K562 (cell line): ENCODE measurements at regions not wholly inside any gene's neighbourhood (a gene's known extent, or its start where the extent isn't known, plus 50 kb on each side); places are given as distances from the start of the nearest gene placed in this dataset.

Experiments used
- ATAC-seq: fragments of 200-7000 bp; cut with Tn5 transposase; 3 replicates; pipeline ENCODE4 v1.9.1; 2020; ENCODE audit warnings: moderate library complexity
- BruUV-seq: library from RNA; stranded (reverse); fragments of 400-500 nt; replicated peaks from 2 replicates; lab custom pipeline; 2021; lab: Mats Ljungman, UMichigan
- CTCF ChIA-PET: fragments of 300-600 bp; formaldehyde crosslinking; extraction: SDS; loops from one replicate; lab custom pipeline; 2021; ENCODE audit warnings: low intra/inter-chr PET ratio; lab: Yijun Ruan, JAX
- POLR2A ChIA-PET: fragments of 300-600, 350-650 bp; sonication (Branson Sonifier 250); formaldehyde crosslinking; extraction: SDS; loops from one replicate; lab custom pipeline; 2021; ENCODE audit warnings: antibody characterized with exemption, inconsistent platforms; lab: Yijun Ruan, JAX
- DNase-seq, 4 experiments: peaks; one replicate each; pipeline versions ENCODE4 v3.0.0 to v3.0.0-alpha.2; 2011 to 2018; ENCODE audit warnings: low spot score in 3 of 4, mixed read lengths in 3 of 4; ENCODE audit errors: extremely low read depth in 1 of 4
- FAIRE-seq: peaks from 2 replicates; lab custom pipeline; 2011; peaks lifted over from hg19 to GRCh38; lab: Jason Lieb, UNC
- H2AFZ ChIP-seq: 2 replicates; pipeline ENCODE4 v1.6.0; 2011; ENCODE audit warnings: low read depth, low read length, control low read depth, inconsistent platforms
- H3K27ac ChIP-seq: fragments of 200-600 bp; 3 replicates; pipeline ENCODE4 v1.8.0; 2011; ENCODE audit warnings: low read depth, mild to moderate bottlenecking, control low read depth, inconsistent platforms, low read length, moderate library complexity, mixed read lengths; ENCODE audit errors: extremely low read depth
- H3K27me3 ChIP-seq, 2 experiments: fragments of 300-600 bp in 1 of 2; 2 replicates in 1 of 2; 3 replicates in 1 of 2; pipeline versions ENCODE4 v1.6.0 to v1.8.0; 2011; ENCODE audit warnings: inconsistent platforms in 2 of 2, low read length in 2 of 2, mild to moderate bottlenecking in 1 of 2, mixed read lengths in 1 of 2, moderate library complexity in 1 of 2; ENCODE audit not compliant: control insufficient read depth in 2 of 2, insufficient read depth in 2 of 2
- H3K36me3 ChIP-seq: fragments of 300-600 bp; 3 replicates; pipeline ENCODE4 v1.8.0; 2011; ENCODE audit warnings: mild to moderate bottlenecking, low read length, inconsistent platforms; ENCODE audit not compliant: control insufficient read depth, insufficient read depth
- H3K4me1 ChIP-seq, 2 experiments: fragments of 200-600 bp in 1 of 2; replicated peaks in 1 of 2; 2 replicates in 1 of 2; 3 replicates in 1 of 2; pipeline versions ENCODE4 v1.5.1 to v1.8.0; 2011; ENCODE audit warnings: inconsistent platforms in 2 of 2, low read length in 2 of 2, mild to moderate bottlenecking in 1 of 2, mixed read lengths in 1 of 2, moderate library complexity in 1 of 2; ENCODE audit not compliant: control insufficient read depth in 2 of 2, insufficient read depth in 2 of 2
- H3K4me2 ChIP-seq: 2 replicates; pipeline ENCODE4 v1.6.1; 2011; ENCODE audit warnings: low read length, control low read depth, inconsistent platforms, mixed read lengths; ENCODE audit not compliant: insufficient read depth
- H3K4me3 ChIP-seq: fragments of 200-600 bp; sonication (generic), shearing (Covaris generic); 2 replicates; pipeline ENCODE4 v1.5.1; 2016; ENCODE audit warnings: control low read depth, inconsistent platforms
- H3K79me2 ChIP-seq: fragments of 200-600 bp; 3 replicates; pipeline ENCODE4 v1.8.0; 2011; ENCODE audit warnings: low read length, inconsistent platforms; ENCODE audit not compliant: control insufficient read depth, insufficient read depth
- H3K9ac ChIP-seq, 2 experiments: 2 replicates each; pipeline versions ENCODE4 v1.6.0 to v1.6.1; 2011; ENCODE audit warnings: low read depth in 2 of 2, low read length in 2 of 2, control low read depth in 1 of 2, inconsistent platforms in 1 of 2, mild to moderate bottlenecking in 1 of 2, mixed read lengths in 1 of 2; ENCODE audit not compliant: insufficient read depth in 1 of 2
- H3K9me1 ChIP-seq: one replicate; pipeline ENCODE4 v1.6.0; 2011; ENCODE audit warnings: inconsistent platforms, mild to moderate bottlenecking, low read length, moderate library complexity; ENCODE audit not compliant: control insufficient read depth, insufficient read depth
- H3K9me3 ChIP-seq: replicated peaks from 2 replicates; pipeline ENCODE4 v1.5.1; 2011; ENCODE audit warnings: low read depth, low read length, inconsistent platforms; ENCODE audit not compliant: control insufficient read depth, insufficient read depth
- H4K20me1 ChIP-seq: replicated peaks from 2 replicates; pipeline ENCODE4 v1.6.1; 2011; ENCODE audit warnings: low read length, inconsistent platforms, mixed read lengths; ENCODE audit not compliant: control insufficient read depth, insufficient read depth
- FOXA3 ChIP-seq, 2 experiments: fragments of 450-650 bp in 1 of 2; sonication (generic) in 1 of 2; formaldehyde crosslinking; IDR thresholded peaks in 1 of 2; conservative IDR thresholded peaks in 1 of 2; 2 replicates each; pipeline versions ENCODE4 v1.4.0 to v1.8.0; 2020 to 2022; ENCODE audit warnings: mild to moderate bottlenecking in 2 of 2, missing genetic modification reagents in 1 of 2
- NONO ChIP-seq, 2 experiments: fragments of 200-400 bp in 1 of 2; fragments of 450-650 bp in 1 of 2; formaldehyde crosslinking in 1 of 2; IDR thresholded peaks; 2 replicates each; pipeline ENCODE4 v1.6.1; 2017; ENCODE audit warnings: low read depth in 2 of 2, mild to moderate bottlenecking in 2 of 2, moderate library complexity in 2 of 2, low read length in 1 of 2
- POLR2AphosphoS2 ChIP-seq: IDR thresholded peaks from 2 replicates; pipeline ENCODE4 v1.6.1; 2012; ENCODE audit warnings: low read length, improper control_type of control experiment
- TCF7 ChIP-seq: sonication (generic); IDR thresholded peaks from 2 replicates; pipeline ENCODE4 v1.6.1; 2016; ENCODE audit warnings: antibody characterized with exemption, borderline replicate concordance
- TGIF2 ChIP-seq: sonication (generic); formaldehyde crosslinking; IDR thresholded peaks from 2 replicates; pipeline ENCODE4 v1.8.1; 2022; ENCODE audit warnings: mild to moderate bottlenecking, missing genetic modification reagents, moderate library complexity
- ZKSCAN8 ChIP-seq: fragments of 200-800 bp; sonication (Bioruptor generic); IDR thresholded peaks from 2 replicates; pipeline ENCODE4 v1.6.1; 2016; ENCODE audit warnings: missing genetic modification characterization, missing compliant biosample characterization
- WGBS: fragments of 100-300 bp; shearing (Covaris generic); methylation state at CpG from one replicate; pipeline ENCODE4 v1.1.6; 2016; ENCODE audit warnings: low coverage, mixed read lengths; ENCODE audit not compliant: insufficient coverage; ENCODE audit errors: missing lambda C conversion rate; 5-methylcytosine and 5-hydroxymethylcytosine counted together
- in situ Hi-C: fragments of 300-500 bp; cut with MboI; formaldehyde crosslinking; loops from 4 replicates; pipeline ENCODE4 v1.15.0; 2018; ENCODE audit warnings: inconsistent platforms, mixed read lengths
- intact Hi-C: fragments of 100-400 bp; cut with micrococcal nuclease; formaldehyde crosslinking; loops from 2 replicates; pipeline ENCODE4 v1.14.2; 2022
- TF ChIP-seq, protein P1 (sequence below): IDR thresholded peaks from 2 replicates; pipeline ENCODE4 v1.6.1; 2014; ENCODE audit warnings: antibody characterized with exemption
- TF ChIP-seq, protein P2 (sequence below): fragments of 450-650 bp; IDR thresholded peaks from 2 replicates; pipeline ENCODE4 v1.6.1; 2018; ENCODE audit not compliant: partially characterized antibody

DNA sequence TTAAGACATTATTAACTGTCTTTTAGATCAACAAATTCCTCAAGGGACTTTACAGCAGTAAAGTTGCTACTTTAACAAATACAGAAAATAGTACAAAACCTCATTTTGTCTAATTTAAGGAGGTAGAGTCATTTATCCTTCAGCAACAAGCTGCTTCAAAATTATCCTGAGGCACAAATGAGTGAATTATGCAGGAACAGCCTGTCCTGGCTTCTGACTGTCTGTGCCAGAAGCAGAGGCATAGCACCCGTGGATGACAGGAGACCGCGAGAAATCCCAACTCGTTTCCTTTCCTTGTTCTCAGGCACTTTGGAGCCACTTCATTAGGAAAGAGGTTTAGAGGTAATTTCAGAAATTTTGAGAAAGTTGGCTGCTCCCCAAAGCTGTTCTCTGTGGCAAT lies 549.2 kb upstream of the BTBD3 start (continued):
- TF ChIP-seq, protein P1, sequence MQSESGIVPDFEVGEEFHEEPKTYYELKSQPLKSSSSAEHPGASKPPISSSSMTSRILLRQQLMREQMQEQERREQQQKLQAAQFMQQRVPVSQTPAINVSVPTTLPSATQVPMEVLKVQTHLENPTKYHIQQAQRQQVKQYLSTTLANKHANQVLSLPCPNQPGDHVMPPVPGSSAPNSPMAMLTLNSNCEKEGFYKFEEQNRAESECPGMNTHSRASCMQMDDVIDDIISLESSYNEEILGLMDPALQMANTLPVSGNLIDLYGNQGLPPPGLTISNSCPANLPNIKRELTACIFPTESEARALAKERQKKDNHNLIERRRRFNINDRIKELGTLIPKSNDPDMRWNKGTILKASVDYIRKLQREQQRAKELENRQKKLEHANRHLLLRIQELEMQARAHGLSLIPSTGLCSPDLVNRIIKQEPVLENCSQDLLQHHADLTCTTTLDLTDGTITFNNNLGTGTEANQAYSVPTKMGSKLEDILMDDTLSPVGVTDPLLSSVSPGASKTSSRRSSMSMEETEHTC, result no peak
- no peak for TF ChIP-seq ZKSCAN8 (CRISPR knock-in tag)

DNA sequence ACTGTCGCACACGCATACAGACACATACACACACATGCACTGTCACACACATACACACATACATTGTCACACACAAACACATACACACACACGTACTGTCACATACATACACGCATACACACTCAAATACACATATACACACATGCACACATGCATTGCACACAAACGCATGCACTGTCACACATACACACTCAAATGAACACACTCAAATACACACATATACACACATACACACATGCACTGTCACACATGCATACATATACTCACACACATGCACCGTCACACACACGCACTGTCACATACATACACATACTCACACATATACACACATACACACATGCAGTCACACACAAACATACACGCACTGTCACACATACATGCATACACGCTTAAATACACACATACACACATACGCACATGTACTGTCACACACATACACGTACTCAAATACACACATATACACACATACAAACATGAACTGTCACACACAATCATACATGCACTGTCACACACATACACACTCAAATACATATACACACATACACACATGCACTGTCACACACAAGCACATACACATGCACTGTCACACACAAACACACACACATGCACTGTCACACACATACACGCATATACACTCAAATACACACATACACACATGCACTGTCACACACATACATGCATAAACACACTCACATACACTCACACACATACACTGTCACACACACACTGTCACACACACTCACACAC lies 548.6 kb upstream of the BTBD3 start:
- ATAC-seq (no peak), FAIRE-seq (no peak), DNase-seq (no peak)
- H3K79me2 ChIP-seq, result no peaks in the 10 kb centered on the region
- no peak overlapping the region for H2AFZ ChIP-seq
- POLR2A ChIA-PET, result no interaction called here
- no peaks in the 10 kb centered on the region for H3K9me1 ChIP-seq
- CTCF ChIA-PET, result no interaction called here
- H4K20me1 ChIP-seq, result no peaks in the 10 kb centered on the region
- H3K27ac ChIP-seq, result no peak overlapping the region
- no peaks in the 10 kb centered on the region for H3K36me3 ChIP-seq
- WGBS, result 0% methylated on average over 9 of the region's 12 CpGs
- H3K4me3 ChIP-seq, result no peak overlapping the region
- no peaks in the 10 kb centered on the region; the same call in 1 of the 2 replicates for H3K9me3 ChIP-seq
- TF ChIP-seq, protein P2, sequence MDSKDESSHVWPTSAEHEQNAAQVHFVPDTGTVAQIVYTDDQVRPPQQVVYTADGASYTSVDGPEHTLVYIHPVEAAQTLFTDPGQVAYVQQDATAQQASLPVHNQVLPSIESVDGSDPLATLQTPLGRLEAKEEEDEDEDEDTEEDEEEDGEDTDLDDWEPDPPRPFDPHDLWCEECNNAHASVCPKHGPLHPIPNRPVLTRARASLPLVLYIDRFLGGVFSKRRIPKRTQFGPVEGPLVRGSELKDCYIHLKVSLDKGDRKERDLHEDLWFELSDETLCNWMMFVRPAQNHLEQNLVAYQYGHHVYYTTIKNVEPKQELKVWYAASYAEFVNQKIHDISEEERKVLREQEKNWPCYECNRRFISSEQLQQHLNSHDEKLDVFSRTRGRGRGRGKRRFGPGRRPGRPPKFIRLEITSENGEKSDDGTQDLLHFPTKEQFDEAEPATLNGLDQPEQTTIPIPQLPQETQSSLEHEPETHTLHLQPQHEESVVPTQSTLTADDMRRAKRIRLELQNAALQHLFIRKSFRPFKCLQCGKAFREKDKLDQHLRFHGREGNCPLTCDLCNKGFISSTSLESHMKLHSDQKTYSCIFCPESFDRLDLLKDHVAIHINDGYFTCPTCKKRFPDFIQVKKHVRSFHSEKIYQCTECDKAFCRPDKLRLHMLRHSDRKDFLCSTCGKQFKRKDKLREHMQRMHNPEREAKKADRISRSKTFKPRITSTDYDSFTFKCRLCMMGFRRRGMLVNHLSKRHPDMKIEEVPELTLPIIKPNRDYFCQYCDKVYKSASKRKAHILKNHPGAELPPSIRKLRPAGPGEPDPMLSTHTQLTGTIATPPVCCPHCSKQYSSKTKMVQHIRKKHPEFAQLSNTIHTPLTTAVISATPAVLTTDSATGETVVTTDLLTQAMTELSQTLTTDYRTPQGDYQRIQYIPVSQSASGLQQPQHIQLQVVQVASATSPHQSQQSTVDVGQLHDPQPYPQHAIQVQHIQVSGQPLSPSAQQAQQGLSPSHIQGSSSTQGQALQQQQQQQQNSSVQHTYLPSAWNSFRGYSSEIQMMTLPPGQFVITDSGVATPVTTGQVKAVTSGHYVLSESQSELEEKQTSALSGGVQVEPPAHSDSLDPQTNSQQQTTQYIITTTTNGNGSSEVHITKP, result no peak
- TF ChIP-seq TGIF2 (CRISPR knock-in tag) (no peak), NONO (IDR thresholded peaks at IDR 0.05; ENCODE audit: low read depth in 2 of 2, low read length in 1 of 2) (no peak), TCF7 (no peak), POLR2AphosphoS2 (no peak), FOXA3 (CRISPR knock-in tag; conservative IDR thresholded peaks at IDR 0.05 in 1 of 2, IDR thresholded peaks at IDR 0.05 in 1 of 2) (no peak)
- intact Hi-C loops (no loop called here), in situ Hi-C loops (no loop called here)
- no peak overlapping the region for H3K4me2 ChIP-seq
- no TSS peak for BruUV-seq
- no peaks in the 10 kb centered on the region for H3K4me1 ChIP-seq
- no peaks in the 10 kb centered on the region for H3K27me3 ChIP-seq
- no peak overlapping the region for H3K9ac ChIP-seq
